Activated CD4-positive, alpha-beta T cell treated with anti-CD3 and anti-CD28 coated beads, Interleukin-2, amount 50 U/mL, for 48 hours (primary cell): ENCODE measurements at regions not wholly inside any gene's neighbourhood (a gene's known extent, or its start where the extent isn't known, plus 50 kb on each side); places are given as distances from the start of the nearest gene placed in this dataset.

ENCODE experiments used
- DNase-seq, 2 experiments: peaks; one replicate each; pipeline ENCODE4 v3.0.0-alpha.2; 2020

- DNase-seq, result no peak
Observed at GRCh38 chr6:110033101-110033500, 55.0 kb downstream of the GPR6 start.

GRCh38 chr6:110033749-110034666 lies 55.9 kb downstream of the GPR6 start:
- no peak for DNase-seq

GRCh38 chr6:110034667-110035036 lies 56.5 kb downstream of the GPR6 start:
- no peak for DNase-seq

- DNase-seq, result no peak
Observed at GRCh38 chr6:110035321-110035720, 57.2 kb downstream of the GPR6 start.

- no peak for DNase-seq
Observed at GRCh38 chr6:110036408-110037302, 58.5 kb downstream of the GPR6 start.

- no peak for DNase-seq
Observed at GRCh38 chr6:110037726-110038295, 59.7 kb downstream of the GPR6 start.

- DNase-seq, result peak; percentile 87
Observed at GRCh38 chr6:110039364-110039980, 61.4 kb downstream of the GPR6 start.

- DNase-seq, result peak; percentile 34 to 50
Observed at GRCh38 chr6:110039981-110040383, 61.9 kb downstream of the GPR6 start.

- no peak for DNase-seq
Observed at GRCh38 chr6:110040716-110041115, 62.6 kb downstream of the GPR6 start.

GRCh38 chr6:110041126-110041525 lies 63.0 kb downstream of the GPR6 start:
- no peak for DNase-seq

GRCh38 chr6:110041830-110042229 lies 63.7 kb downstream of the GPR6 start:
- DNase-seq, result no peak

- no peak for DNase-seq
Observed at GRCh38 chr6:110042670-110043296, 64.7 kb downstream of the GPR6 start.

GRCh38 chr6:110043366-110043994 lies 65.4 kb downstream of the GPR6 start:
- no peak for DNase-seq

GRCh38 chr6:110044096-110044495 lies 66.0 kb downstream of the GPR6 start:
- no peak for DNase-seq

- DNase-seq, result no peak
Observed at GRCh38 chr6:110044622-110045021, 66.5 kb downstream of the GPR6 start.

- no peak for DNase-seq
Observed at GRCh38 chr6:110048221-110048875, 70.2 kb downstream of the GPR6 start.

- DNase-seq, result no peak
Observed at GRCh38 chr6:110049696-110050439, 71.8 kb downstream of the GPR6 start.
